ENCODE measurements at regions not wholly inside any gene's neighbourhood (a gene's known extent, or its start where the extent isn't known, plus 50 kb on each side); places are given as distances from the start of the nearest gene placed in this dataset.

DNA sequence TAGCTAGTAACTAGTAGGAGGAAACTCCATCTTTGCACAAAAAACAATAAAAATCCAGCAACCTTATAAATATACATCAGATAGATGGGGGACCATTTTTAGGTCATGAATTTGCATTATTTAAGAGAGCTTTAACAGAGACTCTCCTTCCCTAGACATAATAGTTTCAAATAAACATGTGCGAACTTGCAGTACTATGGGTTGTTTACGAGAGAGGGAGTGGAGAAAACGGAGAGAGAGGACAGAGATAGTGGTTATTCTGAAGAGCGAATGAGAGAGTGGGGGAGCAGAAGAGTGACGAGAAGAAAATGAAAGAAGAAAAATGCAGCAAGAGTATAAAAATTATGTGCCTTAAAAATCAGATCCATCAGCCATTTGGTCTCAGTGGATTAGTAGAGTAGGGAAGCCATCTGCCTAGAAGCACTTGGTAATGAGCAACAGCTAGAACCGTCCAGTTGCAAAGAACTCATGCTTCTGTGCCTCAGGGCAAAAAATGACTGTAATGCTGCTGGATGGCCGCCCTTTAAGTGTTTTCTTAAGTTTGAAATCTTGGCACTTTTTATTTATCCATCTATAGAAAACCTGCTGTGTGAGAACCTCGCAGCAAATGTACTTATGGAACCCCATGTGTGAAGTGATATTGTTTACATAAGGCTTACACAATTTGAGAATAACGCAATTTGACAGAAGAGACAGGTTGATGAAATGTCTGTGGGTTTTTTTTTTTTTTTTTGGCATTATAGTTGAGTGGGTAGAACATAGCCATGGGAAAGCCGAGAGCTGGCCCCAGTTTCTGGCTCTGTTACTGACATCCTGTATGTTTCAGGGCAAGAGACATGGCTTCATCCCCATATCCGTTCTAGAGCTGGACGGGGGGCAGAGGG, 95.6 kb upstream of the ZNF608 start:
- DNase-seq (ENCODE audit: insufficient read length) (no peak), FAIRE-seq (no peak)
- TF ChIP-seq TAF1 (IDR thresholded peaks at IDR 0.05; ENCODE audit: borderline replicate concordance, low read depth, low read length), result no peak
- no peak for TF ChIP-seq POLR2A (IDR thresholded peaks at IDR 0.05; ENCODE audit: low read depth, low read length)
- TF ChIP-seq POLR2AphosphoS5 (IDR thresholded peaks at IDR 0.05; ENCODE audit: low read depth, low read length), result no peak

DNA sequence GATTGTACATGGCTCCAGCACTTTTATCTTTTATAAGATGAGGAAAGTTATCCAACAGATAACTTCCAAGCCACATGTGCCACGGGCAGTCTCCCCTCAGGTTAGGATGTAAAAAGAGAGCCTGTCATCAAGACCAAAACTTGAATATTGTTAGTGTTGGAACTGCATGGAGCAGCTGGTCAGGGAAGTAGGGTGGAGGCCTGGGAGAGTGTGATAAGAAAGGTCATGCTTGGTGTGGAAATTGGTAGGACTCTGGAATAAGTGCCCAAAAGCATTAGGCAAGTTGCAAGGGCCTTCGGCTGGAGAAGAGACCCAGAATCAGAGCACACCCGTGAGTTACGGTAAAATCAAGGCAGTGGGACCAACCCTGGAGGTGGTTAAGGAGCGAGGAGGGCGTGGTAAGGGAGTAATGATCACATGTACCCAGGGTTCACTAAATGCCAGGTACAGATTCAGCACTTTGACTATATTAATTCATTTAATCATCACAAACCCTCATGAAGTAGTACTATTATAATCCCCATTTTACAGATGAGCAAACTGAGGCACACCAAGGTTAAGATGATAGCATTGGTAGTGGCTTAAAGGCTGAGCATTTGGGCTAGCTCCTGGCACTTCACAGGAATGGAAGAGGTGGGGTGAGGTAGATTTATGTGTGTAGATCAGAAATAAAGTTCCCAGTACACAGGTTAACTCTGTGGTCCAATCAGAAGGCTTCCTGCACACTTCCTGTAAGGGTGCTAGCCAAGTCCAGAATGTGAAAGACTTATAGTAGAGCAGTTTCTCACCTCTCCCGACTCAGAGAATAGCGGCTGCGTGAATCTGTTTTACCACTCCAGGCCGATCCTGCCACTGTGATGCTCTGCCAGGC, 96.5 kb upstream of the ZNF608 start:
- TF ChIP-seq POLR2AphosphoS5 (IDR thresholded peaks at IDR 0.05; ENCODE audit: low read depth, low read length) (no peak), POLR2A (IDR thresholded peaks at IDR 0.05; ENCODE audit: low read depth, low read length) (no peak), TAF1 (IDR thresholded peaks at IDR 0.05; ENCODE audit: borderline replicate concordance, low read depth, low read length) (no peak)
- no peak for FAIRE-seq
- DNase-seq (ENCODE audit: insufficient read length), result no peak

DNA sequence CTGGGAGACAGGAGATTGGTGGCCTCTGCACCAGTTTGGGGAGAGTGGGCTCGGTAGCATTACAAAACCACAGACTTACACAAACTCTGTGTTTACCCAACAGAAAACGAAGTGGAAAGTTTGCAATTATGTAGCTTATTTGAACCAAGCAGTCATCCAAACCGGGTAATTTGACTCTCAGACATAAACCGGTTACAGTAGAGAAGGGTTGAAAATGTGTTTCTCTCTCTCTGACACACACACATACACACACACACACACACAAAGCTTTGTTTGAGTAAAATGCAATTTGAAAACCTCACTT, 97.1 kb upstream of the ZNF608 start:
- FAIRE-seq (no peak), DNase-seq (ENCODE audit: insufficient read length) (no peak)
- TF ChIP-seq TAF1 (IDR thresholded peaks at IDR 0.05; ENCODE audit: borderline replicate concordance, low read depth, low read length) (no peak), POLR2AphosphoS5 (IDR thresholded peaks at IDR 0.05; ENCODE audit: low read depth, low read length) (no peak), POLR2A (IDR thresholded peaks at IDR 0.05; ENCODE audit: low read depth, low read length) (no peak)

DNA sequence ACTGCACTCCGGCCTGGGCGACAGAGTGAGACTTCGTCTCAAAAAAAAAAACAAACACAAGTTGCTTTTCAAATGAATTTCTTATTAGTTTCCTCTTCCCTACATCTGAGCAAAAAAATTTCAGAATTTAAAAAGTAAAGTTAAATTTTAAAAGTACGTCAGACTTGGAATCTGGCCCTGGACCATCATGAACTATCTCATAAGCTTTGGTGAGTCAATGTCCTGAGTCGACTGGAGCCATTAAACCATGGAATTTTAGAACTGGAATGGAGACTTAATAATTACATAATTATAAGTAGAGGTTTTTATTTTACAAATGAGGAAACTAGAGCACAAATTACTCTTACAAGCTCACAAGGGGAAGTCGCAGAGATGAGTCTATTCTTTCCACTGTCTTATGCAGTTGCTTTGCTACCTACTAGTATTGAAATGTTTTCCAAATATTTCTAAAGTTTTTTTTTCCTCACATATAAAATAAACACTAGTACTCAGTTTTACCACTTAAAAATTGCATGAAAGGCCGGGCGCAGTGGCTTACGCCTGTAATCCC, 98.0 kb upstream of the ZNF608 start:
- FAIRE-seq (no peak), DNase-seq (ENCODE audit: insufficient read length) (no peak)
- TF ChIP-seq TAF1 (IDR thresholded peaks at IDR 0.05; ENCODE audit: borderline replicate concordance, low read depth, low read length) (no peak), POLR2A (IDR thresholded peaks at IDR 0.05; ENCODE audit: low read depth, low read length) (no peak), POLR2AphosphoS5 (IDR thresholded peaks at IDR 0.05; ENCODE audit: low read depth, low read length) (no peak)

DNA sequence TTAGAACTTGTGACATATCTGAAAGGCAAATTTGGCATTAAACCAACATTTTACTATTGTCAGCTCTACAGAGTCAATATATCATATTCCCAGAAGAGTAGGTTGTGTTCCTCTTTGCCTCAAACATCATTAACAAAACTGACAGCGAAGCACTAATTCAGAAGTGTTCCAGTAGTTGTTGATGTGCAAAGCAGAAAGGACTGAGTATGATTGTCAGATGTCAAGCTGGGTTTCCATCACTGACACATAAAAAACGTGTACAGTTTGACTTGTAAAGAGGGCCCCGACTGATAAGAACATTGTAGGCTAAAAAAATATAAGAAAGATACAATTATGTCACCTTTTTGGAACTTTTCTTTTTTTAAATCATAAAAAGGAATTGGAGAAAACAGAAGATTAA, 101.5 kb upstream of the ZNF608 start:
- TF ChIP-seq POLR2A (IDR thresholded peaks at IDR 0.05; ENCODE audit: low read depth, low read length) (no peak), POLR2AphosphoS5 (IDR thresholded peaks at IDR 0.05; ENCODE audit: low read depth, low read length) (no peak), TAF1 (IDR thresholded peaks at IDR 0.05; ENCODE audit: borderline replicate concordance, low read depth, low read length) (no peak)
- DNase-seq (ENCODE audit: insufficient read length) (no peak), FAIRE-seq (no peak)

DNA sequence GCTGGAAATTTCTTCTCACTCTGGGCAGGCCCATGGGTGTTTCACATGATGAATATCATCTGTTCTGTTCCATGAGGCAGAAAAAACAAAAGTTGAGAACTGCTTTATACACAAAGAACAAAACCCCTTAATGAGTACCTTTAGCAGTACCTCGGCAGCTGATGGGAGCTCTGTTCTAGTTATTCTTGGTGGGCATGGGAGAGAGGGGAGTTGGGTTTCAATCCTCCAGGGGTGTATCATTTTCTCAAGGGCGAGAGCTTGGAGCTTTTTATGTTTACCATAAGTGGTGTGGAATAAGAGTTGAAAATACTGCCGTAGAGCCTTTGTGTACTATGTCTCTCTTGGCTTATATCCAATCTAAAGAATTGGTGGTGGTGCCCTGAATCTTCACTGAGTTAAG, 103.3 kb upstream of the ZNF608 start:
- TF ChIP-seq POLR2A (IDR thresholded peaks at IDR 0.05; ENCODE audit: low read depth, low read length) (no peak), POLR2AphosphoS5 (IDR thresholded peaks at IDR 0.05; ENCODE audit: low read depth, low read length) (no peak), TAF1 (IDR thresholded peaks at IDR 0.05; ENCODE audit: borderline replicate concordance, low read depth, low read length) (no peak)
- FAIRE-seq (no peak), DNase-seq (ENCODE audit: insufficient read length) (no peak)

DNA sequence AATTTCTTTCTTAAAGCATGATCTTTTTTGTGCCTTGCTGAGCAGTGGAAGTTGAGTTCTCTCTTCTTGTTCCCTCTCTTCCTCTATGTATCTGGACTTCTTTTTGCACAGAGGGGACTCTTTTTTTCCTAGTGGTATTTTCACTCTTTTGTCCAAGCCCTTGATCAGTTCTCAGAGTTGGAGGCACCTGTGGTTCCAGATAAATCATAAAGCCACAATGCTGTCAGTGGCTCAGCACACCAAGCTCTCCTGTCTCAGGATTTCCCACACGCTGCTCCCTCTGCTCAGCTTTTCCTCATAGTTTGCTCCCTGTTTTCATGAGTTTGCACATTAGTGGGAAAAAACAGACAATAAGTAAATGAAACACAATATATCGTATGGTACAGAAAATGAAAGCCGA, 110.3 kb upstream of the ZNF608 start:
- DNase-seq (ENCODE audit: insufficient read length) (no peak), FAIRE-seq (no peak)
- TF ChIP-seq POLR2A (IDR thresholded peaks at IDR 0.05; ENCODE audit: low read depth, low read length), result no peak
- no peak for TF ChIP-seq TAF1 (IDR thresholded peaks at IDR 0.05; ENCODE audit: borderline replicate concordance, low read depth, low read length)
- TF ChIP-seq POLR2AphosphoS5 (IDR thresholded peaks at IDR 0.05; ENCODE audit: low read depth, low read length), result no peak

DNA sequence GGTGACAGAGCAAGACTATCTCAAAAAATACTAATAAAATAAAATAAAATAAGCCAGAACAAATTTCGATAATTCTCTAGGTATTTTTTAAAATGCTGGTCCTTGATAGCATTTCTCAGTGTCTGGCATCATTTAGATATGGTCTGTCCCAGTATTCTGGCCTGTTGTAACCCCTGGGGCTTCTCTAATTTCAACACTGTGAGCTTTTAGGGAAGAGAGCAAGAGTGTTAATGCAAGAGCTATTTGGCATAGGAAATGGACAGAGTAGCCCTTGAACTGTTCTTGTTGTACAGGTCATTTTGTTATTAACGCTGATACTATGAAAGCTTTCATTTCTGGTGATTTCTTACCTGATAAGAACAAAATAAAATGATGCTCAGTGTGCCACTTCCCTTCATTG, 112.2 kb upstream of the ZNF608 start:
- TF ChIP-seq POLR2A (IDR thresholded peaks at IDR 0.05; ENCODE audit: low read depth, low read length) (no peak), POLR2AphosphoS5 (IDR thresholded peaks at IDR 0.05; ENCODE audit: low read depth, low read length) (no peak), TAF1 (IDR thresholded peaks at IDR 0.05; ENCODE audit: borderline replicate concordance, low read depth, low read length) (no peak)
- no peak for FAIRE-seq
- DNase-seq (ENCODE audit: insufficient read length), result no peak

DNA sequence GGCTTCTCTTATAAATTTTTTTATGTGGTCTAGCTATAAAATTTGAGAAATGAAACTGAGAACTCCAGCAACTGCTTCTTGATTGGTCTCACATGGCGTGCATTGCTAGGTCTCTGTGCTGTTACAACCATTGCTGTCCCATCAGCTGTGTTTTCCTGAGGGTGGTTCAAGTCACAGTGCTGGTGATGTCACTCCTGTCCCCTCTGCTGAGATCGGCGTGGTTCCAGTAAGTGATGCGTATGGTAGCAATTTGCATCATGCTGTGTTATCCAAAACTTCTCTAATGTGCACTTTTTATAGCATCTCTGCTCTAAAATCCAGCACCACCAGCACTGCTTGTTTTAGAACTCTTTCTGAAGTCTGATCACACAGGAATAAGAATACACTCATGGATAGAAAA, 112.6 kb upstream of the ZNF608 start:
- TF ChIP-seq POLR2AphosphoS5 (IDR thresholded peaks at IDR 0.05; ENCODE audit: low read depth, low read length) (no peak), POLR2A (IDR thresholded peaks at IDR 0.05; ENCODE audit: low read depth, low read length) (no peak), TAF1 (IDR thresholded peaks at IDR 0.05; ENCODE audit: borderline replicate concordance, low read depth, low read length) (no peak)
- FAIRE-seq, result no peak

DNA sequence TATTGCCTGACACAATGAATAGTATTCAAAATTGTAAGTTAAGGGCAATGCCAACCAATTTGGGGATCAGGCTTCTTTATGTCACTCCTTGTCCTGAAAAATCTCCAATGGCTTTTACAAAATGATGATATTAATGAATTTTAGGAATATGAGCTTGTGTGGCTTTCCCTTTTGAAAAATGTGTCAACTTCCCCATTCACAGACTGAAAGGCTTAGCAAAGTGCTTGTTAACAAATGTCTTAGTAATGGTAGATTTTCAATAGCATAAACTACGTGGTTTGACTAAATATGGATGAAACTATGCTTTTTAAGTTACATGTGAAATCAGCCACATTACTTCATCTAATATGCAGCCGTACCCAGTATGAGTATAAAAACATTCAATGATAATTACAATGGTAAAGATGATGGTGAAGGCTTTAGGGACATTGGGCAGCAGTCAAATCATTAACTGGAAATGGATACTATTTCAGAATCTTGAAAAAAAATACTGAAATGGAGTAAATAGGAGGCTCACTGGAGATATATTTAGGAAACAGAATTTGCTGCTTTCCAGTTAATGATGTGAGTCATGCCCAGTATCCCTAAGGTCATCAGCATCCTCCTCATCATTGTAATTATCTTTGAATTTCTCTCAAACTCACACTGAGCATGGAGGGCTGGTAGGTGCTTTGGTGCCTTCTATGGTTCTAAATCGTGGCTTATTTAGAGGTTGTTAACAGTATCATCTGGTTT, 113.3 kb upstream of the ZNF608 start:
- FAIRE-seq, result no peak
- no peak for DNase-seq (ENCODE audit: insufficient read length)

More for the DNA sequence above, 112.6 kb upstream of the ZNF608 start:
- DNase-seq (ENCODE audit: insufficient read length), result no peak

DNA sequence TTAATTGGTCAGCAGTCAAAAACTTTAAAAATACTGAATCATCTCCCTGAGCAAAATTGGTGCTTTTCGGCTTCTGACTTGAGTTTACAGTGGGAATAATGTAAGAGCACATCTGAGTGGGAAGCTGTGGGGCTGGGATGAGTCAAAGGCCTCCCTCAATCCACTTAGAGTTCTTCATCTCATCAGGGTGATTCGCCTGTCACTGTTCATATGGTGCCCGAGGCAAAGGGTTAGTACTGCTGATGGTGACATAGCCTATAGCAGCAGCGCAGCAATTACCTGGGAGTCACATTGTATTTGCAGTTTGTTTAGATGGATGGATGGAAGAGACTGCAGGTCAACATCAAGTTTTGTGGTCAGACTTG, 113.8 kb upstream of the ZNF608 start:
- no peak for TF ChIP-seq TAF1 (IDR thresholded peaks at IDR 0.05; ENCODE audit: borderline replicate concordance, low read depth, low read length)
- no peak for TF ChIP-seq POLR2A (IDR thresholded peaks at IDR 0.05; ENCODE audit: low read depth, low read length)
- no peak for TF ChIP-seq POLR2AphosphoS5 (IDR thresholded peaks at IDR 0.05; ENCODE audit: low read depth, low read length)
- no peak for DNase-seq (ENCODE audit: insufficient read length)
- FAIRE-seq, result no peak

More for the DNA sequence above, 113.3 kb upstream of the ZNF608 start:
- no peak for TF ChIP-seq POLR2A (IDR thresholded peaks at IDR 0.05; ENCODE audit: low read depth, low read length)
- no peak for TF ChIP-seq POLR2AphosphoS5 (IDR thresholded peaks at IDR 0.05; ENCODE audit: low read depth, low read length)
- no peak for TF ChIP-seq TAF1 (IDR thresholded peaks at IDR 0.05; ENCODE audit: borderline replicate concordance, low read depth, low read length)

Measured in GM12892 (cell line).